GM12865 (cell line): ENCODE measurements at regions not wholly inside any gene's neighbourhood (a gene's known extent, or its start where the extent isn't known, plus 50 kb on each side); places are given as distances from the start of the nearest gene placed in this dataset.

ENCODE experiments used
- DNase-seq: peaks from one replicate; pipeline ENCODE4 v3.0.0; 2010; ENCODE audit warnings: low read depth
- H3K4me3 ChIP-seq: 2 replicates; pipeline ENCODE4 v1.5.1; 2011; ENCODE audit warnings: mild to moderate bottlenecking, low read depth, low read length, control low read depth
- CTCF ChIP-seq: IDR thresholded peaks from 2 replicates; pipeline ENCODE4 v1.5.1; 2011; ENCODE audit warnings: low read length, control low read depth, low read depth, inconsistent platforms; ENCODE audit not compliant: insufficient read depth; ENCODE audit errors: missing control alignments

- no peak for TF ChIP-seq CTCF
- no peak overlapping the region for H3K4me3 ChIP-seq
- no peak for DNase-seq
Observed at GRCh38 chr14:28678887-28679286, 87.7 kb upstream of the FOXG1 start.

DNA sequence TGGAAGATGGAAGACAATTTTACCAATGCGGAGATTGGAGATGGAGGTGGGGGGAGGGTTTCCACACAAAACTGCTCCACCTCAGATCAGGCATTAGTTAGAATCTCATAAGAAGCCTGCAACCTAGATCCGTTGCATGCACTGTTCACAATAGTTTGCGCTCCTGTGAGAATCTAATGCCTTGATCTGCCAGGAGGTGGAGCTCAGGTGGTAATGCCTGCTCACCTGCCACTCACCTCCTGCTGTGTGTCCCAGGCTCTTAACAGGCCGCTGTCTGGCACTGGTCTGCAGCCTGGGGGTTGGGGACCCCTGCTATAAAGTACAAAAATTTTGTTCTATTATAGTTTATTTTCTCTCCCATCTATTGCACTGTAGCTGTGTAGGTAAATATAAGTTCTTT lies 84.9 kb upstream of the FOXG1 start:
- no peak for TF ChIP-seq CTCF
- DNase-seq, result no peak
- H3K4me3 ChIP-seq, result no peak overlapping the region

DNA sequence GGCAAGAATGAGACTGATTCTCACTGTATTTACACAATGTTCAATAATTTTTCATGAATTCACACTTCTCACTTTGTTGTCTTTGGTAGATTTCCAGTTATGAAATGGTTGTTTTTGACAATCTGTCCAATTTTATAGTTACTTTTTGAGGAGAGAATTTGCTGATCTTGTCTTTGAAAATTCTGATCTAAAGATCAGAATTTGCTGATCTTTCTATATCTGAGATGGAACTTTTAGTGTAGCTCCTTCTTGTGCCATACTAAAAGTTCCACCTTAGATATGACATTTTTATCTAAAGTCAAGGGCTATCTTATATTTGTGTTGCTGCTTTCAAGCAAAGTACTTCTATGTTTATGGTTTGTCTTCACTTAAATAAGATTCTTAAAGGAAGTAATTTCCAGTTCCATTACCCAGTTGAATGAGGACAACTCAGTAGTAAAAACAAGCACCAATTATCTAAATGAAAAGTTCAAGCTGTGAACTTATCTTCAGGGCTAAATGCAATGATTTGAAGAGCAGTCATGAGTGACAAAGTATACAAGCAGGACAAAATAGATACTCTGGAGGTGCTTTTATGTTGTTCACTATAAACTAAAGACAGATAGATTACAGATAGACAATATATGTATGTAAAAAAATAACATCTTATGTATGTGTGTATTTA lies 76.4 kb upstream of the FOXG1 start:
- no peak overlapping the region for H3K4me3 ChIP-seq
- TF ChIP-seq CTCF, result no peak
- DNase-seq, result no peak

GRCh38 chr14:28695109-28695508 lies 71.5 kb upstream of the FOXG1 start:
- TF ChIP-seq CTCF, result no peak
- no peak for DNase-seq

DNA sequence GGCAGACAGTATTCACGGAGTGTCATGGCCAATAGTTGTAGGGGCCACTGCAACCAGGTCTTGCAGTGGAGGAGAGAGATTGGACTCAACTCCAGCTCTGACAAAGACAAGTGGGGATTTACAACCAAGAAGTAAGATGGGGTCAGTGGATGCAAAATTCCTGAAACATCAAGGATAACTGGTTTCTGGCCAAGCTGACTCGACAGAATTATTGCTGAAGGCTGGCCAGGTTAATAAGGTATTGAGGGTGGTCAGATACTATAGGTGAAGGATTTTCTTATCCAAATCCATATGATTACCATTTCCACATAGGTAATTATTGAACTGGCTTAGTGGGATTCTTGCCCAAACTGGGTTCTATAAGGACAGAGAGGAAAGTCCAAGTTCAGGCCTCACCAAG lies 64.9 kb upstream of the FOXG1 start:
- TF ChIP-seq CTCF, result no peak
- H3K4me3 ChIP-seq, result no peak overlapping the region
- no peak for DNase-seq

More at GRCh38 chr14:28695109-28695508, 71.5 kb upstream of the FOXG1 start:
- H3K4me3 ChIP-seq, result no peak overlapping the region

DNA sequence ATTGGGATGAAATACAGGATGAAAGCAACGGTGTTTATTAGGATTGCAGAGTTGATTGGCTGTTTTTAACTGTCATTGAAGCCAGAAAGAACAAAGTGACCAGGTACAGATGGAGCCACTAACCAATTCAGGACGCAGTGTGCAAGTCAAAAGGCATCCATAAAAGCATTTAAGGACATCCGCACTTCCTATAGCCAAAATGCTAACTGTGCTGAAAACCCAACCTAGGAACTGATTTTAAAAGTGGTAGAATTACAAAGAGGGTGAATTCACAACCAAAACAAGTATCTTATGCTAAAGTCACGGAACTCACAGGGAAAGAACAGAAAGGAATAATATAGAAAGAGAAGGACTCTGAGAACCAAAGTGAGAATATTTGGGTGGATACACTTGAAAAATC lies 63.1 kb upstream of the FOXG1 start:
- DNase-seq, result no peak
- no peak overlapping the region for H3K4me3 ChIP-seq
- no peak for TF ChIP-seq CTCF

GRCh38 chr14:28704153-28704552 lies 62.4 kb upstream of the FOXG1 start:
- TF ChIP-seq CTCF, result no peak
- no peak for DNase-seq
- H3K4me3 ChIP-seq, result no peak overlapping the region
